ENCODE measurements at regions not wholly inside any gene's neighbourhood (a gene's known extent, or its start where the extent isn't known, plus 50 kb on each side); places are given as distances from the start of the nearest gene placed in this dataset.

GRCh38 chr11:92709329-92709728 lies 260.1 kb upstream of the MTNR1B start:
- H3K27me3 ChIP-seq (replicated peaks; ENCODE audit: control insufficient read depth, insufficient read depth, low read length) = no peaks in the 10 kb centered on the region
- no peaks in the 10 kb centered on the region for H3K36me3 ChIP-seq (ENCODE audit: control insufficient read depth, insufficient read depth, low read length)
- TF ChIP-seq CTCF (IDR thresholded peaks at IDR 0.05; ENCODE audit: insufficient read depth in 1 of 2, low read depth in 1 of 2, low read length in 1 of 2, severe bottlenecking in 1 of 2, unreplicated experiment in 1 of 2) = no peak
- Mint-ChIP-seq H3K4me1 (ENCODE audit: low read depth, unreplicated experiment) (no peaks in the 10 kb centered on the region), H3K36me3 (ENCODE audit: insufficient read depth, unreplicated experiment) (no peaks in the 10 kb centered on the region), H3K9me3 (ENCODE audit: unreplicated experiment) (peaks cover 25% of the 10 kb centered on the region), H3K27me3 (ENCODE audit: insufficient read depth, unreplicated experiment) (peaks cover 3% of the 10 kb centered on the region), H3K27ac (ENCODE audit: unreplicated experiment) (no peak overlapping the region), H3K4me3 (ENCODE audit: unreplicated experiment) (no peak overlapping the region)
- no peak for DNase-seq
- intact Hi-C loops (cut with micrococcal nuclease; ENCODE audit: unreplicated experiment) = no loop called here
- H3K4me3 ChIP-seq (ENCODE audit: low read depth, low read length) = no peak overlapping the region
- no peaks in the 10 kb centered on the region for H3K4me1 ChIP-seq
- ChIA-PET CTCF (no interaction called here), POLR2A (no interaction called here)
- H3K9me3 ChIP-seq = no peaks in the 10 kb centered on the region; the same call in 1 of the 2 replicates
- no TSS peak for BruUV-seq (replicated peaks)

GRCh38 chr11:92711926-92712325 lies 257.5 kb upstream of the MTNR1B start:
- Mint-ChIP-seq H3K27ac (ENCODE audit: unreplicated experiment) (no peak overlapping the region), H3K4me3 (ENCODE audit: unreplicated experiment) (no peak overlapping the region), H3K4me1 (ENCODE audit: low read depth, unreplicated experiment) (no peaks in the 10 kb centered on the region), H3K36me3 (ENCODE audit: insufficient read depth, unreplicated experiment) (no peaks in the 10 kb centered on the region), H3K27me3 (ENCODE audit: insufficient read depth, unreplicated experiment) (peaks cover 9% of the 10 kb centered on the region), H3K9me3 (ENCODE audit: unreplicated experiment) (no peaks in the 10 kb centered on the region)
- Histone ChIP-seq H3K36me3 (ENCODE audit: control insufficient read depth, insufficient read depth, low read length) (no peaks in the 10 kb centered on the region), H3K27me3 (replicated peaks; ENCODE audit: control insufficient read depth, insufficient read depth, low read length) (no peaks in the 10 kb centered on the region), H3K9me3 (no peaks in the 10 kb centered on the region), H3K4me1 (no peaks in the 10 kb centered on the region), H3K4me3 (ENCODE audit: low read depth, low read length) (no peak overlapping the region)
- intact Hi-C loops (cut with micrococcal nuclease; ENCODE audit: unreplicated experiment) = no loop called here
- ChIA-PET CTCF (no interaction called here), POLR2A (no interaction called here)
- BruUV-seq (replicated peaks) = no TSS peak
- no peak for TF ChIP-seq CTCF (IDR thresholded peaks at IDR 0.05; ENCODE audit: insufficient read depth in 1 of 2, low read depth in 1 of 2, low read length in 1 of 2, severe bottlenecking in 1 of 2, unreplicated experiment in 1 of 2)
- DNase-seq = no peak

- POLR2A ChIA-PET = no interaction called here
- CTCF ChIA-PET = no interaction called here
- DNase-seq = no peak
- H3K4me1 ChIP-seq = no peaks in the 10 kb centered on the region
- no peaks in the 10 kb centered on the region for H3K9me3 Mint-ChIP-seq (ENCODE audit: unreplicated experiment)
- H3K27ac Mint-ChIP-seq (ENCODE audit: unreplicated experiment) = no peak overlapping the region
- BruUV-seq (replicated peaks) = no TSS peak
- intact Hi-C loops (cut with micrococcal nuclease; ENCODE audit: unreplicated experiment) = no loop called here
- no peaks in the 10 kb centered on the region for H3K4me1 Mint-ChIP-seq (ENCODE audit: low read depth, unreplicated experiment)
- peaks cover 9% of the 10 kb centered on the region for H3K27me3 Mint-ChIP-seq (ENCODE audit: insufficient read depth, unreplicated experiment)
- no peak overlapping the region for H3K4me3 ChIP-seq (ENCODE audit: low read depth, low read length)
- no peaks in the 10 kb centered on the region for H3K36me3 Mint-ChIP-seq (ENCODE audit: insufficient read depth, unreplicated experiment)
- no peaks in the 10 kb centered on the region for H3K36me3 ChIP-seq (ENCODE audit: control insufficient read depth, insufficient read depth, low read length)
- H3K27me3 ChIP-seq (replicated peaks; ENCODE audit: control insufficient read depth, insufficient read depth, low read length) = no peaks in the 10 kb centered on the region
- H3K4me3 Mint-ChIP-seq (ENCODE audit: unreplicated experiment) = no peak overlapping the region
- H3K9me3 ChIP-seq = no peaks in the 10 kb centered on the region
- no peak for TF ChIP-seq CTCF (IDR thresholded peaks at IDR 0.05; ENCODE audit: insufficient read depth in 1 of 2, low read depth in 1 of 2, low read length in 1 of 2, severe bottlenecking in 1 of 2, unreplicated experiment in 1 of 2)
Observed at GRCh38 chr11:92714111-92714510, 255.3 kb upstream of the MTNR1B start.

Measured in Caco-2 (cell line).